Fibroblast of peridontal ligament (primary cell): ENCODE measurements at regions not wholly inside any gene's neighbourhood (a gene's known extent, or its start where the extent isn't known, plus 50 kb on each side); places are given as distances from the start of the nearest gene placed in this dataset.
A peak's percentile ranks its signal among the peaks of the same experiment; 100 is the strongest.
"Not testable (repeated sequence)": the region's sequence is repeated elsewhere in the genome, so short reads cannot be mapped to it uniquely, and the experiment has no call there.

Source experiments
- DNase-seq: peaks from one replicate; pipeline ENCODE4 v3.0.0-alpha.2; 2010; ENCODE audit errors: extremely low read depth

DNA sequence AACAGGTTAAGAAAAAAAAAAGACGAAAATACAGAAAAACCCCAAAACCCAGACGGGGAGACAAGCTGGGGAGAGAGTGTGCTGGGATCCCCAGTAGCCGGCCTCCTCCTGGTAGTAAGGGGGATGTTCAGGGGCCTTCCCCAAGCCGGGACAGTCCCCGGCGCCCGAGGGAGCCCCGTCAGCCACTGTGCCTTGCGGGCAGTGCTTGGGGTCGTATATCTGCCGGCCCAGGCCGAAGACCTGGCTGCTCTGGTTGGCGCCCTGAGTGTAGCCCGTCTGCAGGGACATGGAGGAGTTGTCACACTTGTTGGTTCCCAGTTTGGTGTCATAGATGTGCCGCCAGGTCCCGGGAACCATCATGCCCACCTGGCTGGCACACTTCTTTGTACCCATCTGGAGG is 287.2 kb upstream of the GADL1 start:
- no peak for DNase-seq

- no peak for DNase-seq
Observed at GRCh38 chr3:31182661-31183060, 288.2 kb upstream of the GADL1 start.

- DNase-seq, result peak; percentile 11
Observed at GRCh38 chr3:31184261-31185061, 290.0 kb upstream of the GADL1 start.

GRCh38 chr3:31185062-31185357 is 290.5 kb upstream of the GADL1 start:
- peak; percentile 11 for DNase-seq

DNA sequence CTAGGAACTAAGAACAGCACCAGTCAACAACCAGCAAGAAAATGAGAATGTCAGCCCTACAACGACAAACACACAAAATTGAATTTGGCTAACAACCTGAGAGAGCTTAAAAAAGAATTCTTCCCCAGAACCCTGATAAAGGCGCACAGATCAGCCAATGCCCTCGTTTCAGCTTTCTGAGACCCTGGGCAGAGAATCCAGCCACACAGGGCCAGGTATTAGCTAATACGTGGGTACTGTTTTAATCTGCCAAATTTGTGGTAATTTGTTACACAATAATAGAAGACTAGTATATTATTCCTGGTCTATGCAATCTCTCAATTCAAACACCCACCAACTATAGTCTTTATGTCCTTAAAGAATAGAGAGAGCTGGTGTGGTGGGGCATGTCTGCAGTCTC is 291.6 kb upstream of the GADL1 start:
- no peak for DNase-seq

DNA sequence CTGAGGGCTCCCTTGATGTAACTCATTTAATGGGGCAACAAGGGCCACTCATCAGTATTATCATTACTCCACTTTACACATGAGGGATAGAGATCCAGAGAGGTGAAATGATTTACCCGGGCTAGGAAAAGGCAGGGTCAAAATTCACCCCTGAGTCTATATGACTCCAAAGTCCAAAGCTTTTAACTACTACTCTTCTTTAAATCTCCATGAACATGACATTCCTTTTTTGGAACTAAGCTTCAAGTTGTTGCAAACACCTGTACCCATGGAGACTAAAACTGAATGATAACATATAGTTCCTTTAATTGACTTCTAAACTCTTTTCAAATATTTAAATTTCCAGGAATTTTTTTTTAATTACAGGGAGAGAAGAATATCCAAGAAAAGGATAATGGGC is 292.9 kb upstream of the GADL1 start:
- no peak for DNase-seq

DNA sequence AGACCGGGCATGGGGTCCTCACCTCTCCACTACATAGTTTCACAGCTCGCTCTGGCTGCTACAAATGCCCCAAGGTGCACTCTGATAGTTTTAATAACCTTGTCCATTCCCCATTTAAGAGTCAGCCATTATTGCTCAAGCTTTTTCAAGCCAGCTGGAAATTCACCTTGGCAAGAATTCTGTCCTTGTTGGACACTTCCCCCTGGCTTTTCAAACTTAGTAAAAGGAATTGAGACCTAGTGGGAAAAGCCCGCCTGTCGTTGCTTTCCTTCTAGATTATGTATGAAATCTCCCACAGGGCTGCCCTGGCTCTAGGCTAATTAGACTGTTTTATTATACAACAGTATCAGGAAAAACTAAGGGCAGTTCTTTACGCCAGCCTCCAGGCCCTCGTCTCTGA is 293.7 kb upstream of the GADL1 start:
- DNase-seq, result no peak

DNA sequence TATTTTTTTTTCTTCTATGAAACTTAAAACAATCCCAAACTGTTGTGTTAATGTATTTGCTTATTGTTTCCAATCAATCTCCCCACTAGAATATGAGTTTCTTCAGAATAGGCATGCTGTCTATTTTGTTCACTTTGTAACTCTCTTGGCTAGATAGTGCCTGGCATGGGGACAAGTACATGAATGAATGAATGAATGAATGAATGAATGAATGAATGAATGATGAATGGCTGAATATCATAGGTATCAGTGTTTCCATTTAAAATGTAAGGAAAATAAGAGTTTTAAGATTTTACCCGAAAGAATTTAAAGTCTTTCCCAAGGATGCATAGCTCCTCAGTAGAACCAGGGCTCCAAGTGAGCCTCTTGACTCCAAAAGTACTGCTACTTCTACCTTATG is 294.9 kb upstream of the GADL1 start:
- no peak for DNase-seq

GRCh38 chr3:31189971-31190370 is 295.5 kb upstream of the GADL1 start:
- DNase-seq, result no peak

- DNase-seq, result no peak
Observed at GRCh38 chr3:31191354-31191753, 296.9 kb upstream of the GADL1 start.

GRCh38 chr3:31193429-31193828 is 299.0 kb upstream of the GADL1 start:
- DNase-seq, result no peak

- no peak for DNase-seq
Observed at GRCh38 chr3:31193871-31194270, 299.4 kb upstream of the GADL1 start.

DNA sequence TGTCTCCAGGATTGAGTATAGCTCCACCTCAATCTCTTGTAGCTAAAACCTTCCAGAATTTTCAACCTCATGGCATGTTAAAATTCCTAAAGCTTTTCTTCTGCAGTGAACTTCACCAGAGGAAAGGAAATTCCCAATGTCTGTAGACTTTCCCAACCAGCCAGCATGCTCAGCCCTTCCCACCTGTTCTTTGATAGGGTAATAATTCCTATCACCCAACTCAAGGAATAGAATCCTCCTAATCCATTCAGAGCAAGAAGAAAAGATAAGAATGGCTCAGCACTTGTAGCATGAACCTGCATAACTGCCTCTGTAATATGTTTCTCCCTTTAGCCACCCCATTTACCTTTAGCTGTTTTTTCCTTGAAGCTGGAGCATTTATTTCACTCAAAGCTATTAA is 301.8 kb upstream of the GADL1 start:
- no peak for DNase-seq

DNA sequence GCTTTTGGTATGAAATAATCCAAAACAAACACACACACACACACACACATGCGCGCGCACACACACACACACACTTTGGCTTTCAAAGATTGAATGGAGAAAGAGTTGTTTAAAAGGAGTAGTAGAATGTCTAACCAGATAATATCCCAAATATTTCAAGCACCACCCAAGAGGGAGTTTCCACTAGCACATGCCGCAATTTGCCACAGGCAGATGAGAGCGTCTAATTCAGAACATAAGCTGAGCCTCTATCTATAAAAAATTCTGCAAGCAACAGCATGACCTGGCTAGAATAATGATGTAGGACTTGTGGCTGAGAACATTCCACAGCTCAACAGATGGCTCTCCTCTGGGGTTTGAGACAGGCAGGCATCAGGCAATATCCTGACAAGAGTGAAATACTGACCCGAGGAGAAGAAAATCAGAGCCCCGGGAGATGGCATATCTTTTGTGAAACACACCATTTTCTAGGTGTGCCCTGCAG is 302.5 kb upstream of the GADL1 start:
- DNase-seq, result peak; percentile 87

GRCh38 chr3:31197941-31198340 is 303.5 kb upstream of the GADL1 start:
- no peak for DNase-seq

- DNase-seq, result no peak
Observed at GRCh38 chr3:31198890-31199289, 304.4 kb upstream of the GADL1 start.

DNA sequence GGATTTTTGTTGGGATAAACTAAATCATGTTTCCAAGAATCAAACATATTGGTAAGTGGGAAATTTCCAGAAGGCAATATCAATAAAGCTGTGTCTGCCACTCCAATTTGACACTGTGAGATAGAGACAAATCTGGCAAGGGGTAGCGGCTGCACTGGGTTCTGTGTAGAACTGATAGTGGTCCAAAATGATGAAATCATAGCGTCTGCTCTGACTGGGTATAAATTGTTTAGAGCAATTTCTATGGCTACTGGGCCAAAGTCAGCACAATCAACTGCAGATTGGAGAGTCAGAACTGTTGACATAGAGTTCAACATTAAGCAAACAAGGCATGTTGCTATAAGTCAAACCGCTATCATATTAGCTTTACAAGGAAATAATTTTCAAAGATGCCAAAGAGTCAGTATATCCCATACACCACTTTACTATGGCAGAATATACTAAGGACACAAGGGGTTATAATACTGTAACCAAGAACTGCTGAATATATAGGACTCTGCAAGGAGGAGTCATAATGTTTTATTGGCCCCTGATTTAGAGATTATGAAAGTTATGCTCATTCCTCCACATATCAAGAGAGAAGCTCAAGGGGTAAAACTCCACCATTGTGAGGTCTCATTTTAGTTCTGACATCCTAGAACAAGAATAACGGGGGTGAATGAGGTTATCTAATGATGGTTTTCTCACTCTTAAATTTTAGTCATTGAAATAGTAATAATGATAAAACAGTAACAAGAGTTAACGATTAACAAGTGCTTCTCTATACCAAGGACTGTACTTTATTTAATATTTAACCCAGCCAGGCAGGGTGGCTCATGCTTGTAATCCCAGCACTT is 309.7 kb upstream of the GADL1 start:
- peak; percentile 7 for DNase-seq

GRCh38 chr3:31204796-31205056 is 310.3 kb upstream of the GADL1 start:
- DNase-seq, result not testable (repeated sequence)

DNA sequence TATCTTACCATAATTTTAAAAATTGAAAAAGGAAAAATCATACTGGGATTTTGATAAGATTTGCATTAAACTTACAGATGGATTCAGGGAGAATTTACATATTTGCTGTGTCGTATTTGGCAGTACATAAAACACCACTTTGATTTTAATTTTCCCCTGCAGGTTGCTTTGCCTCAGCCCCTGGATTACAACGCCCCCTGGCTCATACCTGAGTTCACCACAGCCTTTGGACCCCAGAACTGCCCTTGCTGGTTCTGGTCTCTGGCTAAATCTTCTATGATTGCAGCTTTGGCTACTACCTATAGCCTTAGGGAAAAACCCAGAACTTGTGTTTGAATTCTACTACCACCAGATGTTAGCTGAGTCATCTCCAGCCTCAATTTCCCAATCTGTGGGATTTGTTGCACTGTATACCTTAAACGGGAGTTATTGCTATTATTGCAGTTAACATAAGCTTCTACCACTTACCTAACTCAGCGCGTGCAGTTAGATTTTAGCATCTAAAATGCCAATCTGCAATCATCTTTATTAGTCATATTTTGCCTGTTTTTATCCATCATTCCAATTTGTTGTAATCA is 315.7 kb upstream of the GADL1 start:
- DNase-seq, result no peak

- DNase-seq, result no peak
Observed at GRCh38 chr3:31213869-31214486, 318.7 kb upstream of the STT3B start.

GRCh38 chr3:31218082-31218481 is 314.6 kb upstream of the STT3B start:
- DNase-seq, result no peak

GRCh38 chr3:31219131-31219843 is 313.4 kb upstream of the STT3B start:
- no peak for DNase-seq
